Stimulated activated CD4-positive, alpha-beta T cell treated with anti-CD3 and anti-CD28 coated beads, Interleukin-2, amount 100 ng/mL, for 4 hours (primary cell): ENCODE measurements at regions not wholly inside any gene's neighbourhood (a gene's known extent, or its start where the extent isn't known, plus 50 kb on each side); places are given as distances from the start of the nearest gene placed in this dataset.

Experiments
- DNase-seq: peaks from one replicate; pipeline ENCODE4 v3.0.0-alpha.2; 2020; ENCODE audit warnings: low read depth

GRCh38 chr14:101483829-101484228 is 77.5 kb upstream of the DIO3 start:
- no peak for DNase-seq

- no peak for DNase-seq
Observed at GRCh38 chr14:101489092-101489760, 72.1 kb upstream of the DIO3 start.

- no peak for DNase-seq
Observed at GRCh38 chr14:101490771-101491170, 70.5 kb upstream of the DIO3 start.

GRCh38 chr14:101491841-101492240 is 69.5 kb upstream of the DIO3 start:
- DNase-seq: no peak

GRCh38 chr14:101492716-101493115 is 68.6 kb upstream of the DIO3 start:
- no peak for DNase-seq

GRCh38 chr14:101494826-101495225 is 66.5 kb upstream of the DIO3 start:
- DNase-seq: no peak

- DNase-seq: no peak
Observed at GRCh38 chr14:101495284-101495683, 66.0 kb upstream of the DIO3 start.

- DNase-seq: no peak
Observed at GRCh38 chr14:101495827-101496775, 65.2 kb upstream of the DIO3 start.

GRCh38 chr14:101496776-101497683 is 64.3 kb upstream of the DIO3 start:
- DNase-seq: no peak

- no peak for DNase-seq
Observed at GRCh38 chr14:101497684-101498525, 63.4 kb upstream of the DIO3 start.

GRCh38 chr14:101498526-101498860 is 62.8 kb upstream of the DIO3 start:
- no peak for DNase-seq

GRCh38 chr14:101499080-101499479 is 62.2 kb upstream of the DIO3 start:
- no peak for DNase-seq

GRCh38 chr14:101499513-101499912 is 61.8 kb upstream of the DIO3 start:
- DNase-seq: no peak

- no peak for DNase-seq
Observed at GRCh38 chr14:101500061-101500460, 61.2 kb upstream of the DIO3 start.

GRCh38 chr14:101500681-101501080 is 60.6 kb upstream of the DIO3 start:
- DNase-seq: no peak

GRCh38 chr14:101501341-101501740 is 60.0 kb upstream of the DIO3 start:
- no peak for DNase-seq

GRCh38 chr14:101501858-101502615 is 59.3 kb upstream of the DIO3 start:
- no peak for DNase-seq

GRCh38 chr14:101502761-101503392 is 58.4 kb upstream of the DIO3 start:
- no peak for DNase-seq

- DNase-seq: no peak
Observed at GRCh38 chr14:101503431-101504095, 57.7 kb upstream of the DIO3 start.
